Neural cell (in vitro differentiated cells): ENCODE measurements at regions not wholly inside any gene's neighbourhood (a gene's known extent, or its start where the extent isn't known, plus 50 kb on each side); places are given as distances from the start of the nearest gene placed in this dataset.

ENCODE experiments used
- H2AFZ ChIP-seq: fragments of 200-600, 300-800 bp; sonication (generic), shearing (Covaris generic); 2 replicates; pipeline ENCODE4 v1.6.0; 2014; ENCODE audit warnings: low read depth, mild to moderate bottlenecking, antibody characterized with exemption, low read length, moderate library complexity
- H3F3A ChIP-seq: fragments of 200-600 bp; shearing (Covaris generic); 2 replicates; pipeline ENCODE4 v1.6.1; 2016; ENCODE audit warnings: mild to moderate bottlenecking, moderate library complexity, mixed read lengths, antibody characterized with exemption, low read length; ENCODE audit not compliant: insufficient read depth, poor library complexity, severe bottlenecking
- H3K27ac ChIP-seq: fragments of 200-600, 300-800 bp; sonication (generic), shearing (Covaris generic); 2 replicates; pipeline ENCODE4 v1.5.1; 2014; ENCODE audit warnings: mild to moderate bottlenecking, low read length, moderate library complexity
- H3K27me3 ChIP-seq: fragments of 300-800, 200-600 bp; sonication (generic), shearing (Covaris generic); 2 replicates; pipeline ENCODE4 v1.6.0; 2014; ENCODE audit warnings: mild to moderate bottlenecking, low read depth, low read length, moderate library complexity; ENCODE audit not compliant: insufficient read depth
- H3K36me3 ChIP-seq: fragments of 300-800, 200-600 bp; sonication (generic), shearing (Covaris generic); 2 replicates; pipeline ENCODE4 v1.5.1; 2014; ENCODE audit warnings: mild to moderate bottlenecking, antibody characterized with exemption, low read length, moderate library complexity; ENCODE audit not compliant: insufficient read depth
- H3K4me2 ChIP-seq: fragments of 300-800, 200-600 bp; sonication (generic), shearing (Covaris generic); 2 replicates; pipeline ENCODE4 v1.6.0; 2014; ENCODE audit warnings: mild to moderate bottlenecking, low read length
- H3K4me3 ChIP-seq: fragments of 300-800, 200-600 bp; sonication (generic), shearing (Covaris generic); 2 replicates; pipeline ENCODE4 v1.5.1; 2014; ENCODE audit warnings: mild to moderate bottlenecking, low read length, moderate library complexity
- H3K79me2 ChIP-seq: fragments of 200-600 bp; shearing (Covaris generic); replicated peaks from 2 replicates; pipeline ENCODE4 v1.6.0; 2014; ENCODE audit warnings: mild to moderate bottlenecking, low read length, moderate library complexity; ENCODE audit not compliant: insufficient read depth
- H3K9ac ChIP-seq: fragments of 300-800, 200-600 bp; sonication (generic), shearing (Covaris generic); 2 replicates; pipeline ENCODE4 v1.6.1; 2016; ENCODE audit warnings: mild to moderate bottlenecking, low read length, mixed read lengths
- H3K9me2 ChIP-seq: fragments of 200-600 bp; shearing (Covaris generic); 2 replicates; pipeline ENCODE4 v1.6.1; 2016; ENCODE audit warnings: mild to moderate bottlenecking, low read length, mixed read lengths; ENCODE audit not compliant: insufficient read depth
- H3K9me3 ChIP-seq: fragments of 200-600, 300-800 bp; sonication (generic), shearing (Covaris generic); 2 replicates; pipeline ENCODE4 v1.6.1; 2016; ENCODE audit warnings: mild to moderate bottlenecking, mixed run types, low read length, moderate library complexity, mixed read lengths
- H4K20me1 ChIP-seq: fragments of 200-600 bp; shearing (Covaris generic); 2 replicates; pipeline ENCODE4 v1.6.1; 2016; ENCODE audit warnings: mild to moderate bottlenecking, mixed run types; ENCODE audit not compliant: insufficient read depth
- EP300 ChIP-seq: fragments of 450-650 bp; conservative IDR thresholded peaks from 2 replicates; pipeline ENCODE4 v1.6.1; 2014; ENCODE audit warnings: antibody characterized with exemption, mild to moderate bottlenecking, moderate library complexity; ENCODE audit not compliant: poor library complexity, severe bottlenecking
- EZH2 ChIP-seq: fragments of 200-600, 300-800 bp; shearing (Covaris generic), sonication (generic); IDR thresholded peaks from 2 replicates; pipeline ENCODE4 v1.6.1; 2014; ENCODE audit warnings: antibody characterized with exemption, low read length, borderline replicate concordance, mild to moderate bottlenecking; ENCODE audit not compliant: insufficient read depth, poor library complexity, severe bottlenecking
- MXI1 ChIP-seq: fragments of 450-650 bp; conservative IDR thresholded peaks from 2 replicates; pipeline ENCODE4 v1.6.1; 2014; ENCODE audit warnings: antibody characterized with exemption, mild to moderate bottlenecking; ENCODE audit not compliant: poor library complexity, severe bottlenecking
- POLR2AphosphoS5 ChIP-seq: IDR thresholded peaks from 2 replicates; pipeline ENCODE4 v1.6.1; 2012
- RAD21 ChIP-seq: fragments of 450-650 bp; conservative IDR thresholded peaks from 2 replicates; pipeline ENCODE4 v1.6.1; 2014; ENCODE audit warnings: antibody characterized with exemption, mild to moderate bottlenecking, moderate library complexity
- SMC3 ChIP-seq: fragments of 450-650 bp; conservative IDR thresholded peaks from 2 replicates; pipeline ENCODE4 v1.6.1; 2014; ENCODE audit warnings: antibody characterized with exemption, mild to moderate bottlenecking, moderate library complexity; ENCODE audit not compliant: poor library complexity
- TAF1 ChIP-seq: IDR thresholded peaks from 2 replicates; pipeline ENCODE4 v1.6.1; 2012; ENCODE audit warnings: low read depth
- TF ChIP-seq, protein P1 (sequence below): fragments of 450-650 bp; IDR thresholded peaks from 2 replicates; pipeline ENCODE4 v1.5.1; 2014; ENCODE audit warnings: antibody characterized with exemption, mild to moderate bottlenecking, moderate library complexity; ENCODE audit not compliant: poor library complexity, severe bottlenecking
- TF ChIP-seq, protein P2 (sequence below): IDR thresholded peaks from 2 replicates; pipeline ENCODE4 v1.6.1; 2012; ENCODE audit warnings: borderline replicate concordance

DNA sequence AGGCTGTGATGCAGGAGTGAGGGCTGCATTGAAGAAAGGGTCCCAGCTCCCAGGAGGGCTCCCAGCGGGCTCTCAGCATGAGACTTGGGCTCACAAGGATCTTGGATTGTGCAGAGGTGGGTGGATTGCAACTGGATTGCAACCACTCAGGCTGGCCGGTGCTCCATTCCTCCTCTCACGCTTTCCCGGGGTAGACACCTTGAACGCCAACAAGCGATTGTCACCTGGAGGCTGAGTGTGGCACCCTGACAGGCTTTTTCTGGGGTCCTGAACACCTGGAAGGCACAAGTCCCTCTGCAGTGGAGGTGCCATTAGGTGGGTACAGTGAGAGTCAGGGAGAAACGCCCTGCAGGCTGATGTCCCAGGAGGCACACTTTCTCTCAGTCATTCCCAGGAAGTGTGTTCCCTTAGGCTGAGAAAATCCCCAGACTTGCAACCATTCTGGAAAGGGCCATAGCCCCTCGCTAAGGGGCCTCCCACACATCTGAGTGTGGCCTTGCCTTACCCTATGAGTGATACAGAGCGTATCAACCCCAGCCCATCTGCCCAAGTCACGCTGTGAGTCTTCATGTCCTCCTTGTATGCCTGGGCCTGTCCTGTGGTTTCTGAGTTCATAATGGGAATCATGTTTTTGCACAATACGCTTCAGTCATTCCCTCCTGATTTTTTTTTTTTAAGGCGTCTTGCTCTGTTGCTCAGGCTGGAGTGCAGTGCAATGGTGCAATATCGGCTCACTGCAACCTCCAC lies 488.1 kb downstream of the IRX1 start:
- H3K27me3 ChIP-seq = no peaks in the 10 kb centered on the region
- no peak overlapping the region for H2AFZ ChIP-seq
- TF ChIP-seq EP300 = no peak
- TF ChIP-seq EZH2 = no peak
- TF ChIP-seq POLR2AphosphoS5 = no peak
- no peak for TF ChIP-seq TAF1
- no peak for TF ChIP-seq RAD21
- TF ChIP-seq, protein P1, sequence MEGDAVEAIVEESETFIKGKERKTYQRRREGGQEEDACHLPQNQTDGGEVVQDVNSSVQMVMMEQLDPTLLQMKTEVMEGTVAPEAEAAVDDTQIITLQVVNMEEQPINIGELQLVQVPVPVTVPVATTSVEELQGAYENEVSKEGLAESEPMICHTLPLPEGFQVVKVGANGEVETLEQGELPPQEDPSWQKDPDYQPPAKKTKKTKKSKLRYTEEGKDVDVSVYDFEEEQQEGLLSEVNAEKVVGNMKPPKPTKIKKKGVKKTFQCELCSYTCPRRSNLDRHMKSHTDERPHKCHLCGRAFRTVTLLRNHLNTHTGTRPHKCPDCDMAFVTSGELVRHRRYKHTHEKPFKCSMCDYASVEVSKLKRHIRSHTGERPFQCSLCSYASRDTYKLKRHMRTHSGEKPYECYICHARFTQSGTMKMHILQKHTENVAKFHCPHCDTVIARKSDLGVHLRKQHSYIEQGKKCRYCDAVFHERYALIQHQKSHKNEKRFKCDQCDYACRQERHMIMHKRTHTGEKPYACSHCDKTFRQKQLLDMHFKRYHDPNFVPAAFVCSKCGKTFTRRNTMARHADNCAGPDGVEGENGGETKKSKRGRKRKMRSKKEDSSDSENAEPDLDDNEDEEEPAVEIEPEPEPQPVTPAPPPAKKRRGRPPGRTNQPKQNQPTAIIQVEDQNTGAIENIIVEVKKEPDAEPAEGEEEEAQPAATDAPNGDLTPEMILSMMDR = no peak
- TF ChIP-seq MXI1 = no peak
- TF ChIP-seq SMC3 = no peak
- TF ChIP-seq, protein P2, sequence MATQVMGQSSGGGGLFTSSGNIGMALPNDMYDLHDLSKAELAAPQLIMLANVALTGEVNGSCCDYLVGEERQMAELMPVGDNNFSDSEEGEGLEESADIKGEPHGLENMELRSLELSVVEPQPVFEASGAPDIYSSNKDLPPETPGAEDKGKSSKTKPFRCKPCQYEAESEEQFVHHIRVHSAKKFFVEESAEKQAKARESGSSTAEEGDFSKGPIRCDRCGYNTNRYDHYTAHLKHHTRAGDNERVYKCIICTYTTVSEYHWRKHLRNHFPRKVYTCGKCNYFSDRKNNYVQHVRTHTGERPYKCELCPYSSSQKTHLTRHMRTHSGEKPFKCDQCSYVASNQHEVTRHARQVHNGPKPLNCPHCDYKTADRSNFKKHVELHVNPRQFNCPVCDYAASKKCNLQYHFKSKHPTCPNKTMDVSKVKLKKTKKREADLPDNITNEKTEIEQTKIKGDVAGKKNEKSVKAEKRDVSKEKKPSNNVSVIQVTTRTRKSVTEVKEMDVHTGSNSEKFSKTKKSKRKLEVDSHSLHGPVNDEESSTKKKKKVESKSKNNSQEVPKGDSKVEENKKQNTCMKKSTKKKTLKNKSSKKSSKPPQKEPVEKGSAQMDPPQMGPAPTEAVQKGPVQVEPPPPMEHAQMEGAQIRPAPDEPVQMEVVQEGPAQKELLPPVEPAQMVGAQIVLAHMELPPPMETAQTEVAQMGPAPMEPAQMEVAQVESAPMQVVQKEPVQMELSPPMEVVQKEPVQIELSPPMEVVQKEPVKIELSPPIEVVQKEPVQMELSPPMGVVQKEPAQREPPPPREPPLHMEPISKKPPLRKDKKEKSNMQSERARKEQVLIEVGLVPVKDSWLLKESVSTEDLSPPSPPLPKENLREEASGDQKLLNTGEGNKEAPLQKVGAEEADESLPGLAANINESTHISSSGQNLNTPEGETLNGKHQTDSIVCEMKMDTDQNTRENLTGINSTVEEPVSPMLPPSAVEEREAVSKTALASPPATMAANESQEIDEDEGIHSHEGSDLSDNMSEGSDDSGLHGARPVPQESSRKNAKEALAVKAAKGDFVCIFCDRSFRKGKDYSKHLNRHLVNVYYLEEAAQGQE = no peak
- H3K4me2 ChIP-seq = no peak overlapping the region
- no peaks in the 10 kb centered on the region for H3K79me2 ChIP-seq
- H3K36me3 ChIP-seq = no peaks in the 10 kb centered on the region
- no peak overlapping the region for H3K9ac ChIP-seq
- no peak overlapping the region for H3K4me3 ChIP-seq
- H3K9me2 ChIP-seq = no peaks in the 10 kb centered on the region
- no peaks in the 10 kb centered on the region for H4K20me1 ChIP-seq
- H3K27ac ChIP-seq = no peak overlapping the region
- no peaks in the 10 kb centered on the region for H3F3A ChIP-seq
- H3K9me3 ChIP-seq = no peaks in the 10 kb centered on the region

DNA sequence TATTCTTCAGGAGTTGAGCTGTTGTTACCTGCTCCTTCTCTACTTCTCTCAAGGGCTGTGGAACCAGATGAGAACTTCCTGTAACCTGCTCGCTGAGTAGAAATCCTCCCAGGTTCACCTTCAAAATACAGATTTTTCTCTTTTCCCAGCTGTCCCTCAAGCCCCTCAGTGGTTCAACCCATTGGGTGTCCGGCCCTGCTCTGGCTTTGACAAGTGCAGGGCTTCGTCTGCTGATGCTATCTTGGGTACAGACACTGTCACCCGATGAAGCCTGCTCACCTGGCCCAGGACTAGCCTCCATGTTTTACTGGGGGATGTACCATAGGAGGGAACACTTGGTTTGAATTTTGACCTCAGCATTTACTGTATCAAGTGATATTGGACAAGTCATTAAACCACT lies 490.4 kb downstream of the IRX1 start:
- Histone ChIP-seq H3K4me3 (no peak overlapping the region), H2AFZ (no peak overlapping the region), H3K79me2 (no peaks in the 10 kb centered on the region), H3K27me3 (no peaks in the 10 kb centered on the region), H3K9ac (no peak overlapping the region), H3K9me3 (no peaks in the 10 kb centered on the region), H4K20me1 (no peaks in the 10 kb centered on the region), H3K27ac (no peak overlapping the region), H3K36me3 (no peaks in the 10 kb centered on the region), H3K9me2 (no peaks in the 10 kb centered on the region), H3F3A (no peaks in the 10 kb centered on the region), H3K4me2 (no peak overlapping the region)
- TF ChIP-seq, protein P1 = no peak
- TF ChIP-seq, protein P2 = no peak
- TF ChIP-seq TAF1 (no peak), EZH2 (no peak), EP300 (no peak), MXI1 (no peak), SMC3 (no peak), POLR2AphosphoS5 (no peak)
